SW 1271 (cell line): ENCODE measurements at regions not wholly inside any gene's neighbourhood (a gene's known extent, or its start where the extent isn't known, plus 50 kb on each side); places are given as distances from the start of the nearest gene placed in this dataset.

Experiments used
- DNase-seq, 2 experiments: peaks; one replicate each; lab custom pipeline; 2025; lab: John Stamatoyannopoulos, UW

GRCh38 chr13:63972328-63972727 lies 2556.7 kb upstream of the PCDH20 start:
- DNase-seq = no peak

GRCh38 chr13:63954683-63955082 lies 2539.0 kb upstream of the PCDH20 start:
- DNase-seq = no peak

GRCh38 chr13:63948045-63948444 lies 2532.4 kb upstream of the PCDH20 start:
- no peak for DNase-seq

- no peak for DNase-seq
Measured at GRCh38 chr13:63944911-63945310, 2529.3 kb upstream of the PCDH20 start.

GRCh38 chr13:63942372-63942771 lies 2526.7 kb upstream of the PCDH20 start:
- no peak for DNase-seq

DNA sequence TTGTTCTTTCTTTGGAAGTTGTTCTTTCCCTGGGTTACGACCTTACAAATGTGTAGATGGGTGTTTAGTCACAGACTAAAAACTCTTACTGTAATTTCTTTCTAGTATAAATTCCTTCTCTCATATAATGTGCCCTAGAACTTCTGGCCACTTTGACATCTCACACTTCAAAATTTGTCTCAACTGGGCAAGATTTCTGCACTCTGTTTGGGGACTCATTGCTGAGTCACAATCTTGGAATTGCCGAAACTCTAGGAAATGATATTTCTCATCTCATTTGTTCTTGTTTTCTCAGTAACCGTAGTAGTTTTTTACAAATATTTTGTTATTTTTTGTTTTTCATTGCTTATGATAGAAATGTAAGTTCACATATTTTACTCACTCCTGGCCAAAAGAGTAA lies 2523.2 kb upstream of the PCDH20 start:
- no peak for DNase-seq

GRCh38 chr13:63910511-63910910 lies 2494.9 kb upstream of the PCDH20 start:
- no peak for DNase-seq

- DNase-seq = no peak
Measured at GRCh38 chr13:63909726-63910375, 2494.2 kb upstream of the PCDH20 start.

GRCh38 chr13:63902141-63902540 lies 2486.5 kb upstream of the PCDH20 start:
- no peak for DNase-seq

DNA sequence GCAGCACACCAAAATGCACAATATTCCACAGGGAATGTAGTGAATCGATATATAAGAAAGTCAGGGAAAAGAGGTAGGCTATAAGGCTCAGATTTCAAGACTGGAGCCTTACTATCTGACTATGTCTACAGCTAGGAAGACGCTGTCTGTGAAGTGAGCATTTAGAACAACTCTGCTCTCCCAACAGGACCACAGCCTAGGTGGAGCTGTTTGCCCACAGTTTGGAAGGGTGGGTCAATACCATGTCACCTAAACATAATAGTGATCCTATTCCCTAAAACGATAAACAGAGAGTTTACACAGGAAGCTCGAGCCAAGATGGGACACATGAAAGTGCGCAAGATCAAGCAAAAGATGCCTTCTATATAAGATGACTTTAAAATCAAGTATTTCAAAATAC lies 2486.0 kb upstream of the PCDH20 start:
- no peak for DNase-seq

- DNase-seq = no peak
Measured at GRCh38 chr13:63900406-63900805, 2484.8 kb upstream of the PCDH20 start.

DNA sequence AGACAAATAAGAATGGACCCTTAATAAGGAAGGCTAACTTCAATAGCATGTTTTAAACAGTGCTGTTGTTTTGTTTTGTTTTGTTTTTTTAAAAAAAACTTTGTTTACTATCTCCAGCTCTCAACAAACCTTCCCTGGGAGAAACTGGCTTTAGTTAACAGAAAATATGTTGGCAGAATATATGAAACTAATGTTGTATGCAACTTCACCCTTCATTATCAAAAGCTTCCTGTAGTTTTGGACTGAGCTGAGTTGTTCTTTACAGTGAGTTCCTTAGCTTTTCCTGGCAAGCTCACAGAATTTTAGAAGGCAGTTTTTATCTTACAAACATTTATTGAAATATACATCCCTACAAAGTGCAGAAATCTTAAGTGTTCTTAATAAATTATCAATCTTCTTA lies 2480.7 kb upstream of the PCDH20 start:
- no peak for DNase-seq

- no peak for DNase-seq
Measured at GRCh38 chr13:63882052-63882451, 2466.4 kb upstream of the PCDH20 start.

DNA sequence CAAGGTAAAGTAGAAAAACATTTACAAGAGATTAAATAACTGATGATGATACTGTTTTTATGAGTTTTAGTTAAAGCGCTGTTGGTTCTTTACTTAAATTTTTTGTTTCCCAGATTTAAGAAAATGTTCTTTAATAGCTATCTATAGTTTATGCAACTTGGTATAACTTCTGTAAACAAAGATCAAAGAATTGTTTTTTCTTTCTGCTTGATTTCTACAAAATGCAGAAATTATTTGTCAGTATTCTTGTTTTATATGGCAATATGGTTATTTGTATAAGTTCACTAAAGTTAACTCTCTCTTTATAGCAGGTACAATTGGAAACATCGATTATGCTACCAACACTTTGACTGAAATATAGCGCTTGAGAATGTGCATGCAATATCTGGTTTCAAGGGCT lies 2465.1 kb upstream of the PCDH20 start:
- no peak for DNase-seq

- DNase-seq = no peak
Measured at GRCh38 chr13:63873936-63874335, 2458.3 kb upstream of the PCDH20 start.

DNA sequence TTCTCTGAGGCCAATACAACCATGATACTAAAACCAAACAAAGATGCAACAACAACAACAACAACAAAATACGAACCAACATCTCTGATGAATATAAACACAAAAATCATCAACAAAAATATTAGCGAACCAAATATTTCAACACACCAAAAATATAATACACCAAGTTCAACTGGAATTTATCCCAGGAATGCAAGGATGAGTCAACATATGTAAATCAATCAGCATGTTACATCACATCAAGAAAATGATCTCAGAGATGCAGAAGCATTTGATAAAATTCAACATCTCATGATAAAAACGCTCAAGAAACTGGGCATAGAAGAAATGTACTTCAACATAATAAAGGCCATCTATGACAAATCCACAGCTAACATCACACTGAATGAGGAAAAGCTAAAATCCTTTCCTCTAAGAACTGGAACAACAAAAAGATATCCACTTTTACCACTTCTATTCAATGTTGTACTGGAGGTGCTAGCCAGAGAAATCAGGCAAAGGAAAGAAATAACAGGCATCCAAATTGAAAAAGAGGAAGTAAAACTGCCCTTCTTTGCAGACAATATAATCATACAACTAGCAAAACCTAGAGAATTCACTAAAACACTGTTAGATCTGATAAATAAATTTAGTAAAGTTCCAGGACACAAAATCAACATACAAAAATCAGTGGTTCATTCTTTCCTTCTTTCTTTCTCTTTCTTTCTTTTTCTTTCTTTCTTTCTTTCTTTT lies 2448.7 kb upstream of the PCDH20 start:
- DNase-seq = no peak

DNA sequence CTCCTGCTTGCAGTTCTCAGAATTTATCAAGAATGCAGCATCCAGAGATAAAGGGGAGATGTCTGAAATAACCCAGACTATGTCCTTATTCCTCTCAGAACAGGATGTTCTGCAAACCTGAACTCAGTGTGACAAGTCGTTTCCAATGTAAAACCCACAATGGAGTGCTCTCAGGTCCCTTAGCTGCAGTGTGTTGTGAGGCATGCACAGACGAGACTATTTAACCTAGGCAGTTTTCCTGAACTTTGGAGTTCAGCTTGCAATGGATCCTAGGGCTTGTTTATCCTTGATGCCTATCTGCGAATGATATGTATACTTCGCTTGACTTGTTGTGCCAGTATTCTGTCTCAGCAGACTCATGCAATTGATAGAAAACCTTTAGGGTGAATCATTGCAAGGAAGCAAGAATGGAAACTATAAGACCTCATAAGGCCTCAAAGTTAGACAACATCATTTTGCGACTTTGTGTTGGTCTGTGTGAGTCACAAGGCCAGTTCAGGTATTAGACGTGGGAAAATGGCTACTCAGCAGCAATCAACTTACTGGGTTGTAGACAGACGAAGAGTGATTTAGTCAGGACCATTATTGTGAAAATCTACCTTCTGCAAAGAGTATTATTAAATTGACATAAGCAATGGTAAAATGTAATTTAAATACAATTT lies 2439.9 kb upstream of the PCDH20 start:
- DNase-seq = no peak

- no peak for DNase-seq
Measured at GRCh38 chr13:63853816-63854215, 2438.2 kb upstream of the PCDH20 start.

DNA sequence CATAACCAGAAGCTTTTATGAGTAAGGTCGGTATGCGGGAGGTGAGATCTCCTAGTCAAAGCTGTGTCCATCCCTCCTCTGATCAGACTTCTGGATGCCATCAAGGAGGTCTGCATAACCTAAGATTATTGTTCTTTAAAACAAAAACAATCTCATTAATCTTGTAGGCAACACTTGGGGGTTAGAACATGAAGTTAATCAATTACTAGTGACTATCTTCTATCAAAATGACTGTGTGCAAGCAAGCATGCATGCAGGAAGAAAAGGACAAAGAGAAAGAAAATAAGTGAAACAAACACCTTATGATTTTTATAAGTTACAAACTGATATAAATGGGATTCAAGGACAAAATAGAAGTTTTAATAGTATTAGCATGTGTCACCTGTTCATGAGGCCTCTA lies 2435.9 kb upstream of the PCDH20 start:
- DNase-seq = no peak

- no peak for DNase-seq
Measured at GRCh38 chr13:63843766-63844699, 2428.4 kb upstream of the PCDH20 start.

- no peak for DNase-seq
Measured at GRCh38 chr13:63842102-63842501, 2426.5 kb upstream of the PCDH20 start.
